ENCODE measurements at regions not wholly inside any gene's neighbourhood (a gene's known extent, or its start where the extent isn't known, plus 50 kb on each side); places are given as distances from the start of the nearest gene placed in this dataset.

DNA sequence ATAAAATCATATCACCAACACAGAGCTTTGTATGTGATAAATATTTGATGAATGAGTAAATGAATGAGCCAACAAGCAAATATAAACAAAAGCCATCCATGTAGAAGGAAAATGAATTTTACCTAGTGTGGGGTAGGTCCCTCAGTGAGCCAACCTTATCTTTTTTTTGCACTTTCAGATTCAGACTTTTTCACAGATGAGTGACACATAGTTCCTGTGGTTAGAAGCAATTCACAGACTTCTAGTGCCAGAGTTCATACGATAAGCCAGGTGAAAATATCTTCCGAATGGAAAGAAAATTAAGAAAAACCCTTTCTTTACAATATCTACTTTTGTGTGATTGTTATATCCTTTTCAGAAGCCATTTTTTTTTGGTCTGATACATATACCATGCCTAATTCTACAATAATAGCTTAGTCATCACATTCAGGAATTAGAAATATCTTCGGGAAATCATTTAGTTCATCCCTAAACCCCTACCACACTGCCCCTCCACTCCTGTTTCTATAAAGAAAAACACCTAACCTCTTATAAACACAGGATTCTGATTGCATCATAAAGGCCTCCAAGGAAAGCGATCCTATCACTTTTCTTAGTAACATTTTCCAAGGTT, 82.7 kb upstream of the CNR1 start:
- TF ChIP-seq, protein P1, sequence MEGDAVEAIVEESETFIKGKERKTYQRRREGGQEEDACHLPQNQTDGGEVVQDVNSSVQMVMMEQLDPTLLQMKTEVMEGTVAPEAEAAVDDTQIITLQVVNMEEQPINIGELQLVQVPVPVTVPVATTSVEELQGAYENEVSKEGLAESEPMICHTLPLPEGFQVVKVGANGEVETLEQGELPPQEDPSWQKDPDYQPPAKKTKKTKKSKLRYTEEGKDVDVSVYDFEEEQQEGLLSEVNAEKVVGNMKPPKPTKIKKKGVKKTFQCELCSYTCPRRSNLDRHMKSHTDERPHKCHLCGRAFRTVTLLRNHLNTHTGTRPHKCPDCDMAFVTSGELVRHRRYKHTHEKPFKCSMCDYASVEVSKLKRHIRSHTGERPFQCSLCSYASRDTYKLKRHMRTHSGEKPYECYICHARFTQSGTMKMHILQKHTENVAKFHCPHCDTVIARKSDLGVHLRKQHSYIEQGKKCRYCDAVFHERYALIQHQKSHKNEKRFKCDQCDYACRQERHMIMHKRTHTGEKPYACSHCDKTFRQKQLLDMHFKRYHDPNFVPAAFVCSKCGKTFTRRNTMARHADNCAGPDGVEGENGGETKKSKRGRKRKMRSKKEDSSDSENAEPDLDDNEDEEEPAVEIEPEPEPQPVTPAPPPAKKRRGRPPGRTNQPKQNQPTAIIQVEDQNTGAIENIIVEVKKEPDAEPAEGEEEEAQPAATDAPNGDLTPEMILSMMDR (conservative IDR thresholded peaks at IDR 0.05), result no peak
- TF ChIP-seq EZH2 (IDR thresholded peaks at IDR 0.05; ENCODE audit: low read depth), result no peak
